ENCODE measurements at regions not wholly inside any gene's neighbourhood (a gene's known extent, or its start where the extent isn't known, plus 50 kb on each side); places are given as distances from the start of the nearest gene placed in this dataset.

DNA sequence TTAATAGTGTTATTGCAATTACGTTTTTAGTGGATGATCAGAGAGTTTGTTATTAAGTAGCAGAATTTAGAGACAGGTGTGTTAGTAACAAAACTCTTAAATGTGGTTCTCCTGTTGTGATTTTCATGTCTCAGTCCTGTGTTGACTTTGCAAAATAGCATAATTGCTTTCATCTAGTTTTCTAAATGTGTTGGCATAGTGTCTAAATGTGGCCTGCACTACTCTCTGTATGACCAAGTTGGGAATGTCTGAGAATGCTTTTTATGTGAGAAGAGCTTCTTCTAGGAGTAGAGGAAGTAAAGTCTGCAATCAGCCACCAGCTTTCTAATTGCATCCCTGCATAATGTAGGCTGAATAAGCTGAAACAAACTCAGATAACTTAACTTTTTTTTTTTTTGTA is 158.6 kb upstream of the FAT1 start:
- Mint-ChIP-seq H3K4me3 (no peak overlapping the region), H3K27ac (no peak overlapping the region), H3K9me3 (peaks cover 15% of the 10 kb centered on the region), H3K4me1 (ENCODE audit: low read depth) (no peaks in the 10 kb centered on the region), H3K27me3 (no peaks in the 10 kb centered on the region), H3K36me3 (ENCODE audit: low read depth) (no peaks in the 10 kb centered on the region)

GRCh38 chr4:186885289-186885688 is 161.6 kb upstream of the FAT1 start:
- H3K27ac Mint-ChIP-seq: no peak overlapping the region
- H3K36me3 Mint-ChIP-seq (ENCODE audit: low read depth): no peaks in the 10 kb centered on the region
- peaks cover 14% of the 10 kb centered on the region for H3K9me3 Mint-ChIP-seq
- no peaks in the 10 kb centered on the region for H3K27me3 Mint-ChIP-seq
- no peak overlapping the region for H3K4me3 Mint-ChIP-seq
- H3K4me1 Mint-ChIP-seq (ENCODE audit: low read depth): no peaks in the 10 kb centered on the region

DNA sequence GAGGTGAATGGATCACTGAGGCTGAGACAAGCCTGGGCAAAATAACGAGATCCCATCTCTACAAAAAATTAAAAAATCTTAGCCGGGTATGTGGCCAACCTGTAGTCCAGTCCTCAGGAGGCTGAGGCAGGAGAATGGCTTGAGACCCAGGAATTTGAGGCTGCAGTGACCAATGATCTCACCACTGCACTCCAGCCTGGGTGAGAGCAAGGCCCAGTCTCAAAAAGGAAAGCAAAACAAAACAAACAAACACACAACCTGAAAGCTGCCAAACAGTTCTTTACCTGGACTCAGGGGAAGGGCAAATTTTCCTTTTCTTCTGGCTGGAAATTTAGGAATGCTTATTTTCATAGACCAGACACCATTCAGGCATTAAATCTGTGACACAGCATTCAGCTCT is 163.1 kb upstream of the FAT1 start:
- H3K36me3 Mint-ChIP-seq (ENCODE audit: low read depth): no peaks in the 10 kb centered on the region
- H3K4me1 Mint-ChIP-seq (ENCODE audit: low read depth): no peaks in the 10 kb centered on the region
- H3K4me3 Mint-ChIP-seq: no peak overlapping the region
- no peak overlapping the region for H3K27ac Mint-ChIP-seq
- H3K9me3 Mint-ChIP-seq: peaks cover 7% of the 10 kb centered on the region
- H3K27me3 Mint-ChIP-seq: no peaks in the 10 kb centered on the region

DNA sequence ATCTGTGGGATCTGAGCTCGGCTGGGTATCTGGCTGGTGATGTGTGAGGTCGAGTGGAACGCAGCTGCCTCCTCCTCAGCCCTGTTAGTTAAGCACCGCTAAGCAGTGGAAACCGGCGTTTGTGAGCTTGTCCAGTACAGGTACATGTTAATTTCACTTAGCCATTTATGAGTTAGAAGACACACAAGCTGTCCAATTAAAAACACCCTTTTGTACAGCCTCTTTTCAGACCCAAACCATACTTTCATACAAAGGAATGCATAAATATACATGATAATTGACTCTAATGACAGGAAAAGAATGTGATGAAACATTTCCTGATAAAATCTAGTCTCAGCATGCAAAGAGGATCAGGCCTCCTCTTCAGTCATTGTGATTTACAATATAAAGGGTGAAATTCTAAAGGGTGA is 163.6 kb upstream of the FAT1 start:
- no peaks in the 10 kb centered on the region for H3K27me3 Mint-ChIP-seq
- H3K4me3 Mint-ChIP-seq: no peak overlapping the region
- no peaks in the 10 kb centered on the region for H3K36me3 Mint-ChIP-seq (ENCODE audit: low read depth)
- H3K4me1 Mint-ChIP-seq (ENCODE audit: low read depth): no peaks in the 10 kb centered on the region
- H3K9me3 Mint-ChIP-seq: peaks cover 7% of the 10 kb centered on the region
- no peak overlapping the region for H3K27ac Mint-ChIP-seq

DNA sequence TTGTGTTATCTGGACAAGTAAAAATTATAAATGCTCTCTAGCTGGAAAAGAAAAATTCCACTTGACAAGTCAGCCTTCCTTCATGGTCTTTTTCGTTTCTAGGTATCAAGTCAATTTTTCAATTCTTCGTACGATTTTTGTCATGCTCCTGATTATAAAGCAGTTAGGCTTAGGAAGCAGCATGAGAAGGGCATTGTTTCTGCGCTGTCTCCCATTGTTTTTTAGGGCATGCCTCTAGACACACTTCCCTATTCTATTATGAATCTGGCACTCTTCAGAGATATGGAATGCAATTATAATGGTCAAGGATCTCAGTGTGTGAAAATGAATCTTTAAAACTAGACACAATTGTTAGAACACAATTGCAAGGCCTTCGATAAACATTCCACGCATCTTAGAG is 164.1 kb upstream of the FAT1 start:
- no peaks in the 10 kb centered on the region for H3K27me3 Mint-ChIP-seq
- H3K4me1 Mint-ChIP-seq (ENCODE audit: low read depth): no peaks in the 10 kb centered on the region
- H3K36me3 Mint-ChIP-seq (ENCODE audit: low read depth): no peaks in the 10 kb centered on the region
- H3K9me3 Mint-ChIP-seq: peaks cover 7% of the 10 kb centered on the region
- H3K27ac Mint-ChIP-seq: no peak overlapping the region
- H3K4me3 Mint-ChIP-seq: no peak overlapping the region

DNA sequence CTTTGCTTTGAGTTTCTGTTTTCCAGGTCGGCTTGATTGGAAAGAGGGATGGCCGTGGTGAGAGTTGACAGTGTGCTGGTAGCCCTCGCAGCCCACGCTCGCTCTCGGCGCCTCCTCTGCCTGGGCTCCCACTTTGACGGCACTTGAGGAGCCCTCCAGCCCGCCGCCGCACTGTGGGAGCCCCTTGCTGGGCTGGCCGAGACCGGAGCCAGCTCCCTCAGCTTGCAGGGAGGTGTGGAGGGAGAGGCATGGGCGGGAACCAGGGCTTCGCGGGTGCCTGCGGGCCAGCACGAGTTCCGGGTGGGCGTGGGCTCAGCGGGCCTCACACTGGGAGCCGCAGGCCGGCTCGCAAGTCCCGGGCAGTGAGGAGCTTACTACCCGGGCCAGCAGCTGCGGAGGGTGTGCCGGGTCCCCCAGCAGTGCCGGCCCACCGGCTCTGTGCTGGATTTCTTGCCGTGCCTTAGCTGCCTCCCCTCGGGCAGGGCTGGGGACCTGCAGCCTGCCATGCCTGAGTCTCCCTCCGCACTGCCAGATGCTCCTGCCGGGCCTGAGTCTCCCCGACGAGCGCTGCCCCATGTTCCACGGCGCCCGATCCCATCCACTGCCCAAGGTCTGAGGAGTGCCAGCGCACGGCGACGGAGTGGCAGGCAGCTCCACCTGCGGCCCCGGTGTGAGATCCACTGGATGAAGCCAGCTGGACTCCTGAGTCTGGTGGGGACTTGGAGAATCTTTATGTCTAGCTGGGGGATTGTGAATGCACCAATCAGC is 166.4 kb upstream of the FAT1 start:
- Mint-ChIP-seq H3K27ac (no peak overlapping the region), H3K36me3 (ENCODE audit: low read depth) (no peaks in the 10 kb centered on the region), H3K4me1 (ENCODE audit: low read depth) (no peaks in the 10 kb centered on the region), H3K27me3 (no peaks in the 10 kb centered on the region), H3K4me3 (no peak overlapping the region), H3K9me3 (peaks cover 22% of the 10 kb centered on the region)

GRCh38 chr4:186891859-186892486 is 168.3 kb upstream of the FAT1 start:
- H3K4me3 Mint-ChIP-seq: no peak overlapping the region
- no peaks in the 10 kb centered on the region for H3K27me3 Mint-ChIP-seq
- no peaks in the 10 kb centered on the region for H3K36me3 Mint-ChIP-seq (ENCODE audit: low read depth)
- H3K9me3 Mint-ChIP-seq: peaks cover 25% of the 10 kb centered on the region
- H3K27ac Mint-ChIP-seq: no peak overlapping the region
- no peaks in the 10 kb centered on the region for H3K4me1 Mint-ChIP-seq (ENCODE audit: low read depth)

GRCh38 chr4:186898367-186898766 is 174.7 kb upstream of the FAT1 start:
- Mint-ChIP-seq H3K9me3 (peaks cover 31% of the 10 kb centered on the region), H3K27me3 (no peaks in the 10 kb centered on the region)

GRCh38 chr4:186900232-186900900 is 176.7 kb upstream of the FAT1 start:
- Mint-ChIP-seq H3K4me3 (no peak overlapping the region), H3K9me3 (peaks cover 18% of the 10 kb centered on the region), H3K36me3 (ENCODE audit: low read depth) (no peaks in the 10 kb centered on the region), H3K27ac (no peak overlapping the region), H3K4me1 (ENCODE audit: low read depth) (no peaks in the 10 kb centered on the region), H3K27me3 (no peaks in the 10 kb centered on the region)

More at GRCh38 chr4:186898367-186898766, 174.7 kb upstream of the FAT1 start:
- no peaks in the 10 kb centered on the region for H3K4me1 Mint-ChIP-seq (ENCODE audit: low read depth)
- no peak overlapping the region for H3K27ac Mint-ChIP-seq
- no peak overlapping the region for H3K4me3 Mint-ChIP-seq
- no peaks in the 10 kb centered on the region for H3K36me3 Mint-ChIP-seq (ENCODE audit: low read depth)

GRCh38 chr4:186900984-186901383 is 177.3 kb upstream of the FAT1 start:
- no peak overlapping the region for H3K4me3 Mint-ChIP-seq
- no peak overlapping the region for H3K27ac Mint-ChIP-seq
- peaks cover 18% of the 10 kb centered on the region for H3K9me3 Mint-ChIP-seq
- H3K36me3 Mint-ChIP-seq (ENCODE audit: low read depth): no peaks in the 10 kb centered on the region
- no peaks in the 10 kb centered on the region for H3K4me1 Mint-ChIP-seq (ENCODE audit: low read depth)
- no peaks in the 10 kb centered on the region for H3K27me3 Mint-ChIP-seq

- H3K27me3 Mint-ChIP-seq: no peaks in the 10 kb centered on the region
- peaks cover 15% of the 10 kb centered on the region for H3K9me3 Mint-ChIP-seq
- H3K4me1 Mint-ChIP-seq (ENCODE audit: low read depth): no peaks in the 10 kb centered on the region
- no peak overlapping the region for H3K4me3 Mint-ChIP-seq
- H3K36me3 Mint-ChIP-seq (ENCODE audit: low read depth): no peaks in the 10 kb centered on the region
- no peak overlapping the region for H3K27ac Mint-ChIP-seq
These were observed 178.2 kb upstream of the FAT1 start for GRCh38 chr4:186901850-186902249.

DNA sequence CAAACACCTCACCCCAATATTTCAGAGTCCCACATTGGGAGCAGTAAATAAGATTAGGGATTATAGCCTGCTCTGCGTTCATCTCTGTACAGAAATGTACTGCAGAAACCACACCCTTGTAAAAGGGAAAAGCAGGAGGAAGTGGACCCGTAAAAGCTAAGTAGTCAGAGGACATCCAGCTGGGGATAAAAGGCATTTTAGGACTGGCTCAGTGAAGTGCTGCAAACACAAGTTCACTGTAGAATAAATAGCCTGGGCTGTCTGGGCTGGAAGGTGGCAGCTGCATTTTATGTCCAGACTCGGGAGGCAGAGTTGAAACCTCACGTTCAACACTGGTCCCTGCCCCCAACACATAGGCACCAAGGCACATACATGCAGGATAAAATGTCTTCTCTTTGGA is 178.7 kb upstream of the FAT1 start:
- Mint-ChIP-seq H3K4me1 (ENCODE audit: low read depth) (no peaks in the 10 kb centered on the region), H3K4me3 (no peak overlapping the region), H3K27ac (no peak overlapping the region), H3K9me3 (peaks cover 15% of the 10 kb centered on the region), H3K27me3 (no peaks in the 10 kb centered on the region), H3K36me3 (ENCODE audit: low read depth) (peaks cover under 1% of the 10 kb centered on the region)

- H3K27me3 Mint-ChIP-seq: no peaks in the 10 kb centered on the region
- peaks cover 4% of the 10 kb centered on the region for H3K36me3 Mint-ChIP-seq (ENCODE audit: low read depth)
- H3K4me3 Mint-ChIP-seq: no peak overlapping the region
- H3K27ac Mint-ChIP-seq: no peak overlapping the region
- H3K9me3 Mint-ChIP-seq: peaks cover 11% of the 10 kb centered on the region
- H3K4me1 Mint-ChIP-seq (ENCODE audit: low read depth): no peaks in the 10 kb centered on the region
These were observed 180.4 kb upstream of the FAT1 start for GRCh38 chr4:186904101-186904500.

- Mint-ChIP-seq H3K27ac (no peak overlapping the region), H3K9me3 (peaks cover 9% of the 10 kb centered on the region), H3K4me3 (no peak overlapping the region), H3K4me1 (ENCODE audit: low read depth) (no peaks in the 10 kb centered on the region), H3K27me3 (no peaks in the 10 kb centered on the region), H3K36me3 (ENCODE audit: low read depth) (peaks cover 4% of the 10 kb centered on the region)
These were observed 183.1 kb upstream of the FAT1 start for GRCh38 chr4:186906722-186907121.

GRCh38 chr4:186910385-186910784 is 186.7 kb upstream of the FAT1 start:
- peaks cover 8% of the 10 kb centered on the region for H3K9me3 Mint-ChIP-seq
- no peak overlapping the region for H3K27ac Mint-ChIP-seq
- H3K27me3 Mint-ChIP-seq: no peaks in the 10 kb centered on the region
- H3K4me1 Mint-ChIP-seq (ENCODE audit: low read depth): no peaks in the 10 kb centered on the region
- no peak overlapping the region for H3K4me3 Mint-ChIP-seq
- H3K36me3 Mint-ChIP-seq (ENCODE audit: low read depth): peaks cover 4% of the 10 kb centered on the region

All from stimulated activated naive CD8-positive, alpha-beta T cell treated with anti-CD3 and anti-CD28 coated beads, Interleukin-15, Interleukin-2, amounts not matched to agents 100 ng/mL and 50 ng/mL, for 24 hours (primary cell).